ENCODE measurements at regions not wholly inside any gene's neighbourhood (a gene's known extent, or its start where the extent isn't known, plus 50 kb on each side); places are given as distances from the start of the nearest gene placed in this dataset.
A peak's percentile ranks its signal among the peaks of the same experiment; 100 is the strongest.

GRCh38 chr15:27679731-27680471 is 419.2 kb downstream of the OCA2 start:
- Histone ChIP-seq H3K36me3 (ENCODE audit: control insufficient read depth in 4 of 4, insufficient read depth in 4 of 4, low read length in 4 of 4) (no peaks in the 10 kb centered on the region), H3K9ac (ENCODE audit: insufficient read depth in 1 of 2, low read length in 2 of 2) (peak overlapping the region in 1 of 2 donors; percentile 32), H3K4me1 (ENCODE audit: control insufficient read depth in 5 of 5, insufficient read depth in 5 of 5, low read length in 5 of 5) (peaks cover 0 to 36% (median 6%) of the 10 kb centered on the region in 5 donors), H3K27ac (ENCODE audit: low read depth in 1 of 2, low read length in 1 of 2) (no peak overlapping the region), H3K4me3 (no peak overlapping the region), H3K27me3 (ENCODE audit: control insufficient read depth in 3 of 3, insufficient read depth in 3 of 3, low read length in 2 of 3) (no peaks in the 10 kb centered on the region), H3K9me3 (ENCODE audit: control insufficient read depth in 4 of 4, insufficient read depth in 3 of 4, low read length in 3 of 4) (no peaks in the 10 kb centered on the region)
- whole genome bisulfite sequencing, 2 donors = 21 to 31% methylated on average over 19 of the region's 19 CpGs
- TF ChIP-seq CTCF (IDR thresholded peaks at IDR 0.05; ENCODE audit: control extremely low read depth, extremely low read depth) = no peak
- no peak for ATAC-seq (ENCODE audit: insufficient read depth, low FRiP score)
- DNase-seq = peak; percentile 93 to 97 (median 96)

GRCh38 chr15:27679203-27679602 is 419.9 kb downstream of the OCA2 start:
- no peak for TF ChIP-seq CTCF (IDR thresholded peaks at IDR 0.05; ENCODE audit: control extremely low read depth, extremely low read depth)
- WGBS, 2 donors = 77 to 86% methylated on average over 4 of the region's 4 CpGs

GRCh38 chr15:27677951-27678350 is 421.2 kb downstream of the OCA2 start:
- 93% methylated on average over 6 of the region's 6 CpGs for WGBS, 2 donors

More at GRCh38 chr15:27679203-27679602, 419.9 kb downstream of the OCA2 start:
- Histone ChIP-seq H3K27me3 (ENCODE audit: control insufficient read depth in 3 of 3, insufficient read depth in 3 of 3, low read length in 2 of 3) (no peaks in the 10 kb centered on the region), H3K4me1 (ENCODE audit: control insufficient read depth in 5 of 5, insufficient read depth in 5 of 5, low read length in 5 of 5) (peaks cover 0 to 36% (median 6%) of the 10 kb centered on the region in 5 donors), H3K9ac (ENCODE audit: insufficient read depth in 1 of 2, low read length in 2 of 2) (no peak overlapping the region), H3K36me3 (ENCODE audit: control insufficient read depth in 4 of 4, insufficient read depth in 4 of 4, low read length in 4 of 4) (no peaks in the 10 kb centered on the region), H3K9me3 (ENCODE audit: control insufficient read depth in 4 of 4, insufficient read depth in 3 of 4, low read length in 3 of 4) (no peaks in the 10 kb centered on the region), H3K27ac (ENCODE audit: low read depth in 1 of 2, low read length in 1 of 2) (no peak overlapping the region), H3K4me3 (no peak overlapping the region)
- ATAC-seq (ENCODE audit: insufficient read depth, low FRiP score) = no peak
- no peak for DNase-seq

More at GRCh38 chr15:27677951-27678350, 421.2 kb downstream of the OCA2 start:
- Histone ChIP-seq H3K27me3 (ENCODE audit: control insufficient read depth in 3 of 3, insufficient read depth in 3 of 3, low read length in 2 of 3) (no peaks in the 10 kb centered on the region), H3K9me3 (ENCODE audit: control insufficient read depth in 4 of 4, insufficient read depth in 3 of 4, low read length in 3 of 4) (no peaks in the 10 kb centered on the region), H3K4me1 (ENCODE audit: control insufficient read depth in 5 of 5, insufficient read depth in 5 of 5, low read length in 5 of 5) (peaks cover 0 to 36% (median 6%) of the 10 kb centered on the region in 5 donors), H3K27ac (ENCODE audit: low read depth in 1 of 2, low read length in 1 of 2) (no peak overlapping the region), H3K4me3 (no peak overlapping the region), H3K9ac (ENCODE audit: insufficient read depth in 1 of 2, low read length in 2 of 2) (no peak overlapping the region), H3K36me3 (ENCODE audit: control insufficient read depth in 4 of 4, insufficient read depth in 4 of 4, low read length in 4 of 4) (no peaks in the 10 kb centered on the region)
- ATAC-seq (ENCODE audit: insufficient read depth, low FRiP score) (no peak), DNase-seq (no peak)
- TF ChIP-seq CTCF (IDR thresholded peaks at IDR 0.05; ENCODE audit: control extremely low read depth, extremely low read depth) = no peak

All from lung (tissue), 11 donors.